Prostate gland (tissue), 2 donors: ENCODE measurements at regions not wholly inside any gene's neighbourhood (a gene's known extent, or its start where the extent isn't known, plus 50 kb on each side); places are given as distances from the start of the nearest gene placed in this dataset.

Source experiments
- DNase-seq: peaks from one replicate; pipeline ENCODE4 v3.0.0-alpha.2; 2019; ENCODE audit warnings: low spot score
- H3K27ac ChIP-seq, 2 donors: fragments of 200-600 bp; sonication (generic); 2 replicates each; pipeline ENCODE4 v1.5.1; 2017 to 2019
- H3K27me3 ChIP-seq: fragments of 200-600 bp; sonication (generic); replicated peaks from 2 replicates; pipeline ENCODE4 v1.5.1; 2019; ENCODE audit not compliant: insufficient read depth
- H3K36me3 ChIP-seq, 2 donors: fragments of 200-600 bp; sonication (generic); 1 replicate in 1 of 2; 2 replicates in 1 of 2; pipeline versions ENCODE4 v1.5.1 to v1.8.1; 2017 to 2019
- H3K4me1 ChIP-seq: fragments of 200-600 bp; sonication (generic); replicated peaks from 2 replicates; pipeline ENCODE4 v1.5.1; 2019
- H3K4me3 ChIP-seq, 2 donors: fragments of 200-600 bp; sonication (generic); 2 replicates each; pipeline ENCODE4 v1.5.1; 2017 to 2019
- H3K9me3 ChIP-seq: fragments of 200-600 bp; sonication (generic); 2 replicates; pipeline ENCODE4 v1.5.1; 2017
- POLR2A ChIP-seq: fragments of 450-650 bp; IDR thresholded peaks from one replicate; pipeline ENCODE4 v1.6.1; 2016; ENCODE audit warnings: antibody characterized with exemption, mild to moderate bottlenecking
- POLR2AphosphoS5 ChIP-seq: sonication (generic); formaldehyde crosslinking; IDR thresholded peaks from one replicate; pipeline ENCODE4 v1.6.1; 2017; ENCODE audit warnings: antibody characterized with exemption
- WGBS: methylation state at CpG from one replicate; pipeline ENCODE4 v1.1.5; 2018; 5-methylcytosine and 5-hydroxymethylcytosine counted together
- intact Hi-C: fragments of 100-400 bp; cut with DNase I; formaldehyde crosslinking; loops from one replicate; pipeline ENCODE4 v1.14.2; 2022
- TF ChIP-seq, protein P1 (sequence below), 4 experiments: fragments of 200-600 bp in 2 of 4; fragments of 450-650 bp in 2 of 4; sonication (generic) in 2 of 4; IDR thresholded peaks; 1 replicate in 3 of 4; 2 replicates in 1 of 4; pipeline ENCODE4 v1.5.1; 2016 to 2019; ENCODE audit warnings: antibody characterized with exemption in 4 of 4, mild to moderate bottlenecking in 2 of 4, moderate library complexity in 2 of 4

DNA sequence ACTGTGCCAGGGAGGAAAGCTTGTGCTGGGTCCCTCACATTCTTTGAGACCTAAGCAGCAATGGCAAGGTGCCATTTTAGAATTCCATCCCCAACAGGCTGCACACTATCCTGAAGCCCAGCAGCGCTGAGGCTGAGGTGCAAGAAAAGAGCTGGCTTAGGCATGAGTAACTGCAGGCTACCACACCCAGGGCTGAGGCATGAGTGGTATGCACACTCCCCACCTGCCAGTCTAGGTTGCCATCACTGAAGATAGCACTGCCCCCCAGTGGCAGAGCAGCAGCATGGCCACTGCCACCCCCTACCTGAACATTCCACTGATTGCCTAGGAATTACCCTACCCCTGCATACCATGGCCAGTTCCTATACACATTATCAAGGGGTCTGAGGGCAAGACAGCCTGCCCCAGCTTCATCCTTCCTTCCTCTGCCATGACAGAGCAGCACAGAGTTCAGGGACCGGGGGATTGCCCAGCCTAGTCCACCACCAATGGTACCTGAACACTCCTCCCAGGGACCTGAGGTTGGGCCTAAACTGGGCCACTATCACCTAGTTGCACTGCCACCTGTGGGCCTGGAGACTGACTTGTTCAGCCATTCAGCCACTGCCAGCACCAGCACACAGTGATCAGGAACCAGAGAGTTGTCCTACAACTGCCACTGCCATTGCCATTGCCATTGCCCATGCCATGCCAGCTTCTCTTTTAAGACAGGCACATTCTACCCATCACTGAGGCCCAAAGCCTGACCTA, 129.8 kb downstream of the SATB1 start:
- intact Hi-C loops: no loop called here
- Histone ChIP-seq H3K4me1 (no peaks in the 10 kb centered on the region), H3K4me3 (no peak overlapping the region), H3K27me3 (no peaks in the 10 kb centered on the region), H3K27ac (no peak overlapping the region), H3K36me3 (no peaks in the 10 kb centered on the region), H3K9me3 (no peaks in the 10 kb centered on the region)
- no peak for DNase-seq
- 63% methylated on average over 1 of the region's 2 CpGs for WGBS
- no peak for TF ChIP-seq POLR2AphosphoS5
- TF ChIP-seq, protein P1, sequence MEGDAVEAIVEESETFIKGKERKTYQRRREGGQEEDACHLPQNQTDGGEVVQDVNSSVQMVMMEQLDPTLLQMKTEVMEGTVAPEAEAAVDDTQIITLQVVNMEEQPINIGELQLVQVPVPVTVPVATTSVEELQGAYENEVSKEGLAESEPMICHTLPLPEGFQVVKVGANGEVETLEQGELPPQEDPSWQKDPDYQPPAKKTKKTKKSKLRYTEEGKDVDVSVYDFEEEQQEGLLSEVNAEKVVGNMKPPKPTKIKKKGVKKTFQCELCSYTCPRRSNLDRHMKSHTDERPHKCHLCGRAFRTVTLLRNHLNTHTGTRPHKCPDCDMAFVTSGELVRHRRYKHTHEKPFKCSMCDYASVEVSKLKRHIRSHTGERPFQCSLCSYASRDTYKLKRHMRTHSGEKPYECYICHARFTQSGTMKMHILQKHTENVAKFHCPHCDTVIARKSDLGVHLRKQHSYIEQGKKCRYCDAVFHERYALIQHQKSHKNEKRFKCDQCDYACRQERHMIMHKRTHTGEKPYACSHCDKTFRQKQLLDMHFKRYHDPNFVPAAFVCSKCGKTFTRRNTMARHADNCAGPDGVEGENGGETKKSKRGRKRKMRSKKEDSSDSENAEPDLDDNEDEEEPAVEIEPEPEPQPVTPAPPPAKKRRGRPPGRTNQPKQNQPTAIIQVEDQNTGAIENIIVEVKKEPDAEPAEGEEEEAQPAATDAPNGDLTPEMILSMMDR (IDR thresholded peaks at IDR 0.05): peak in 3 of 4 experiments; percentile 5 to 69 (median 27)

DNA sequence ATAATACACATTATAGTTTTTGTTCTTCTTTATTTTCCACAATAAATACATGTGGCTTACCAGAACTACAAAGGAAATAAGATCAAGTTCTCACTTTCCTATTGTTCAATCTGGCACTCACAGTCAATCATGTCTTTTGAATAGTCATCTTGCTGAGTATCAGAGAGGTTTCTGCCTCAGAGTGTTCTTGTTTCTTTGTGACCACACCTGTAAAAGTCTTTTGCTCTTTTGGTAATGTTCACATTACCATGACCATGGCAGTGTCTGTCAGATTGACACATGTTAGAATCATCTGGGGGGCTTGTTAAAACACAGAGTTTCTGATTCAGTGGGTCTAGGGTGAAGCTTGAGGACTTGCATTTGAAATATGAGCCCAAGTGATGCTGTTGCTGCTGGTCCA, 135.0 kb downstream of the SATB1 start:
- Histone ChIP-seq H3K9me3 (no peaks in the 10 kb centered on the region), H3K27me3 (no peaks in the 10 kb centered on the region), H3K4me1 (no peaks in the 10 kb centered on the region), H3K36me3 (no peaks in the 10 kb centered on the region), H3K27ac (no peak overlapping the region), H3K4me3 (no peak overlapping the region)
- TF ChIP-seq, protein P1 (IDR thresholded peaks at IDR 0.05): no peak
- TF ChIP-seq POLR2AphosphoS5 (no peak), POLR2A (no peak)
- DNase-seq: no peak
- intact Hi-C loops: no loop called here

- Histone ChIP-seq H3K9me3 (no peaks in the 10 kb centered on the region), H3K4me3 (no peak overlapping the region), H3K4me1 (no peaks in the 10 kb centered on the region), H3K36me3 (no peaks in the 10 kb centered on the region), H3K27ac (no peak overlapping the region), H3K27me3 (no peaks in the 10 kb centered on the region)
- intact Hi-C loops: no loop called here
- DNase-seq: no peak
- WGBS: 41% methylated on average over 3 of the region's 3 CpGs
- no peak for TF ChIP-seq POLR2AphosphoS5
- no peak for TF ChIP-seq POLR2A
These were observed 136.9 kb downstream of the SATB1 start for GRCh38 chr3:18288243-18288642.

GRCh38 chr3:18284716-18285115, 140.4 kb downstream of the SATB1 start:
- Histone ChIP-seq H3K4me3 (no peak overlapping the region), H3K27me3 (no peaks in the 10 kb centered on the region), H3K9me3 (no peaks in the 10 kb centered on the region), H3K4me1 (no peaks in the 10 kb centered on the region), H3K27ac (no peak overlapping the region), H3K36me3 (no peaks in the 10 kb centered on the region)
- DNase-seq: no peak
- TF ChIP-seq, protein P1 (IDR thresholded peaks at IDR 0.05): no peak
- TF ChIP-seq POLR2A (no peak), POLR2AphosphoS5 (no peak)
- 98% methylated on average over 2 of the region's 2 CpGs for WGBS
- intact Hi-C loops: no loop called here

GRCh38 chr3:18283680-18284079, 141.5 kb downstream of the SATB1 start:
- intact Hi-C loops: no loop called here
- Histone ChIP-seq H3K27ac (no peak overlapping the region), H3K36me3 (no peaks in the 10 kb centered on the region), H3K4me1 (no peaks in the 10 kb centered on the region), H3K4me3 (no peak overlapping the region), H3K27me3 (no peaks in the 10 kb centered on the region), H3K9me3 (no peaks in the 10 kb centered on the region)
- 35% methylated on average over 2 of the region's 2 CpGs for WGBS
- no peak for DNase-seq
- TF ChIP-seq POLR2A (no peak), POLR2AphosphoS5 (no peak)
- TF ChIP-seq, protein P1 (IDR thresholded peaks at IDR 0.05): no peak
